HG03457 (cell line): ENCODE measurements at regions not wholly inside any gene's neighbourhood (a gene's known extent, or its start where the extent isn't known, plus 50 kb on each side); places are given as distances from the start of the nearest gene placed in this dataset.
A peak's percentile ranks its signal among the peaks of the same experiment; 100 is the strongest.
"Not testable (repeated sequence)": the region's sequence is repeated elsewhere in the genome, so short reads cannot be mapped to it uniquely, and the experiment has no call there.

Source experiments
- ATAC-seq: cut with Tn5 transposase; IDR thresholded peaks from one replicate; pipeline ENCODE4 v1.9.1; 2021; ENCODE audit warnings: moderate number of reproducible peaks; ENCODE audit not compliant: unreplicated experiment

DNA sequence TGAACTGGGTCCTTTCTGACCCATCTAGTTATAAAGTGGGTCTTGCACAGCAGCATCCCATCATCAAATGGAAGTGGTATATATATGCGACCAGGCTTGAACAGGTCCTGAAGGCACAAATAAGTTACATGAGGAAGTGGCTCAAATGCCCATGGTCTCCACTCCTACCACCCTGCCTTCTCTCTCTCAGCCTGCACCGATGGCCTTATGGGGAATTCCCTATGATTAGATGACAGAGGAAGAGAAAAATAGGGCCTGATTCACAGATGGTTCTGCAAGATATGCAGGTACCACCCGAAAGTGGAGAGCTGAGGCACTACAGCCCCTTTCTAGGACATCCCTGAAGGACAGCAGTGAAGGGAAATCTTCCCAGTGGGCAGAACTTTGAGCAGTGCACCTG is 1275.1 kb upstream of the CITED2 start:
- ATAC-seq: not testable (repeated sequence)

DNA sequence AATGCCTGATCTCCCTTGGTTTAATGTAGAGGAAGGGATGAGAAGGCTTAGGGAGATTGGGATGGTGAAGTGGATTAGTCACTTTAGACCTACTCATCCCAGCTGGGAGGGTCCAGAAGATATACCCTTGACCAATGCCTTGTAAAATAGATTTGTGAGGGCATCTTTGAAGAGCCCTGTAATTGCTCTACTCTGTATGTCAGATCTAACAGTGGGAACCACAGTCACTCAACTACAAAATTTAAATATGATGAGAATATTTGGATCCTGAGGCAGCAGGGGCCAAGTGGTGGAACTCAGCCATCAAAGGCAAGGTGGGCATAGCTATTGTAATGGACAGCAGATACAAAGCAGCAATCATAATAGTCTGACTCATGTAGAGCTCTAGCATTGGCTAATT is 1272.9 kb upstream of the CITED2 start:
- not testable (repeated sequence) for ATAC-seq

DNA sequence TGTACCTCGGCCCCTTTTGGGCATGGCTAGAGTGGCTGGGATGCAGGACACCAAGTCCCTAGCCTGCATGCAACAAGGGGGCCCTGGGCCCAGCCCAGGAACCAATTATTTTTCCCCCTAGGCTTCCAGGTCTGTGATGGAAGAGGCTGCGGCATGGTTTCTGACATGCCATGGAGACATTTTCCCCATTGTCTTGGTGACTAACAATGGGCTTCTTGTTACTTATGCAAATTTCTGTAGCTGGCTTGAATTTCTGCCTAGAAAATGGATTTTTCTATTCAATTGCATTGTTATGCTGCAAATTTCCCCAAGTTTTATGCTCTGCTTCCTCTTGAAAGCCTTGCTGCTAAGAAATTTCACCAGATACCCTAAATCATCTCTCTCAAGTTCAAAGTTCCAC is 1269.6 kb upstream of the CITED2 start:
- no peak for ATAC-seq

DNA sequence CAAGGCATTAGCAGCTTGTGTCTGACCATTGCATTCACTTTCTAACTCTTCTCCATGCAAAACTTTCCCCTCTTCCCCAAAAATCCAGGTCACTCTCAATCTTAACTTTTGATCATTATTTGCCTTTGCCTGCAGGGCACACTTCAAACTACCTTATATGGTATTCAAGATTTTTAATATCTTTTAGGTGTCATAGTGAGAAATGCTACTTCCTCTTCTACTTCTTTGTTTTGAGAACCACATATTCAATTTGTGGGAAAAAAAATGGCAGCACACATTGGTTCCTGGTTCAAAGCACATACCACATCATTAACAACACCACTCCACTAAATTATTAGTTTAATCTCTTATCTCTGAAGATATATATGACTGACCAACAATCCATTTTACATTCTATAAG is 1267.0 kb upstream of the CITED2 start:
- ATAC-seq: peak; percentile 84

DNA sequence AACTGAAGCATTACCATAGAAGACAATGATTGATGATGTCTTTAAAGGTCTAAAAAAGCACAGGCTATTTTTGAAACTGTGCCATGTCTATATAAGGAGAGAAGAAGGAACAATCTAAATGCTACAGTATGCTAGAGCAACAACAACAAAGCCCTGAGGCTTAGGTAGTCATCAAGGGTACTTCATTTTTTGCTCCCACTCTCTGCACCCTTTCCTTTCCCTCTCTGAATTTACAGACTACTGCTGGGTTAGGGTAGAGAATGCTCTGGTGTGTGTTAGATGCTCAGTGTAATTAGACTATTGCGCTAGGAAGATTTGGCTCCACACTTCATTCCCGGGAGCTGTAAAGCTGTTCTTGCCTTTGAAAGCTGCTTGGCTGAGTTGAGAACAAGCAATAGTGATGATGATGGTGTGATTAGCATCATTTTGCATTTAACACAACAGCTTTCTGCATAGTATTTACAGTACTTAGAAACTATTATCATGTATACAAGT is 1262.5 kb upstream of the CITED2 start:
- no peak for ATAC-seq

GRCh38 chr6:140636271-140636907 is 1261.9 kb upstream of the CITED2 start:
- ATAC-seq: no peak

GRCh38 chr6:140627002-140627401 is 1252.6 kb upstream of the CITED2 start:
- no peak for ATAC-seq

DNA sequence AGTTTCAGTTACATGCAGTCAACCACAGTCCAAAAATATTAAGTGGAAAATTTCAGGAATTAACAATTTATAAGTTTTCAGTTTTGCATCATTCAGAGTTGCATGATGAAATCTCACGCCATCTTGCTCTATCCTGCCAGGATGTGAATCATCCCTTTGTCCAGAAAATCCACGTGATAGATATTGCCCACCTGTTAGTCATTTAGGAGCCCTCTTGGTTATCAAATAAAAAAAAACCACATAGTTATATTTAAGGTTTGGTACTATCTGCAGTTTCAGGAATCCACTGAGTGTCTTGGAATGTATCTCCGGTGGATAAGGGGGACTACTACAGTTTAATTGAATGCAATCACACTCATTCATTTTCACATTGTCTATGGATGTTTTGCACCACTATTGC is 1249.0 kb upstream of the CITED2 start:
- ATAC-seq: no peak

GRCh38 chr6:140620496-140620895 is 1246.0 kb upstream of the CITED2 start:
- no peak for ATAC-seq

DNA sequence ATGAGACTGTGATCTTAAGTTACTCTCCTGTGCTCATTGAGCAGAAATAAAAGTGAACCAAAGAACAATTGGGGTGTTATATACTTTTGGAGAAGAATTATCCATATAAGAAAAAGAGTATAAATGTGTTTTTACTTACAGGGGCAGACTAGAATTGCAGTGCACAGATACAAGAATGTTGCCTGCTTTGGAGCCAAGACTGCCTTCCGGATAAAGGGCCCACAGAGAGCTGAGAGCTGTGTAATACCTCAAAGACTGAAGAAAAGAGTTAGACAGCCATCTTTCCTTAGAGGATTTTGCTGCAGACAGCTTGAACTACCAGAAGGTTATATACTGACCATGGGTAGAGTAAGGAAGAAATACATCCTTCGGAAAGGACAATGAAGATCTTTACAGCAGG is 1235.5 kb upstream of the CITED2 start:
- ATAC-seq: no peak

GRCh38 chr6:140609321-140609720 is 1234.9 kb upstream of the CITED2 start:
- no peak for ATAC-seq

DNA sequence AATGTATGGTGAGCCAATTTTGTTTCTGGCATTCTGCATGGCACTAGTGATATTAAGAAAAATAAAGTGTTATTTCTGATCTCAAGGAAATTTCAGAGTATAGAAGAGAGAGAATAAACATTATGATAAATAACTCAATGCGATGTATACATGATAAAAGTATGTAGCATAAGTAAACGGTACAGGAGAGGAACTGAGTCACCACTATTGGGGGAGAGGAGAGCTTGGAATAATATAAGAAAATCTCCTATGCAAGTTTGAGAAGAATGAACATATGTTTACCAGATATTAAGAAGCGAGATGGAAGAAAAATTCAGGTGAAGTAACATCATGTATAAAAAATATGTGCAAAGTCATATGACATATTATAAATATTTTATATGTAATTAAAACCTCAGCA is 1230.3 kb upstream of the CITED2 start:
- no peak for ATAC-seq

GRCh38 chr6:140602431-140603248 is 1228.2 kb upstream of the CITED2 start:
- no peak for ATAC-seq

DNA sequence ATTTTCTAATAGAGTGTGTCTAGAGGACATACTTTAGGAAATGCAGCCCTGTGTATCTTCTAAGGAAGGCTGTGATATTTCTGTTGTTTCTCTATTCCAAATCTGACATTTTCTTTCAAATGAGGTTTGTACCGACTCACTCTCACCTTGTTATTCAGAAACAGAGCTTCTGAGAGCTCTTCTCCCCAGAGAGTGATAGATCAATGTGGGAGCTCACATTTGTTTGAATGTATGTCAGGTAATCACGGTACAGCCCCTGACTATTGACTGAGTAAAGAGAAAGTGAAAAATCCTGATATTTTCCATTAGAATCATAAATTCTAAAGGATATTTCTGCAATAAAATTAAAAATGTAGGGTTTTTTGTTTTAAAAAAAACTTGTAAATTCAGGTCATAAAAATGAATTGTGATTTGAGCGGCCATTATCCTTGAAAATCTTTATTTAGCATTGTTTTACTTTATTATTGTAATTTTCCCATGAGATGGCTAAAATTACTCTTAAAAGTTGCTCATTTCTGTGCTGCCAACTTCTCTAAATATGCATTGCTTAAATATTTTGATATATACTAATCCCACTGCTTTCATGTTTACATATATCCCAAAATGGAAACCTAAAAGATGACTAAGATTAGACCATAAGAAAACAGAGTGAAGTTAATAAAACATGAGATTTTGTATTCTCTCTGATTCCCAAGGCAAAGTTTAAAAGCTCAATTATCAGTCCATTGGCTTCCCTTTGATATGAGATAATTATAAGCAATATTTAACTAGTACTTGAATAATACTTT is 1226.8 kb upstream of the CITED2 start:
- ATAC-seq: no peak

GRCh38 chr6:140599916-140600315 is 1225.5 kb upstream of the CITED2 start:
- ATAC-seq: no peak

GRCh38 chr6:140597181-140597580 is 1222.7 kb upstream of the CITED2 start:
- ATAC-seq: no peak

DNA sequence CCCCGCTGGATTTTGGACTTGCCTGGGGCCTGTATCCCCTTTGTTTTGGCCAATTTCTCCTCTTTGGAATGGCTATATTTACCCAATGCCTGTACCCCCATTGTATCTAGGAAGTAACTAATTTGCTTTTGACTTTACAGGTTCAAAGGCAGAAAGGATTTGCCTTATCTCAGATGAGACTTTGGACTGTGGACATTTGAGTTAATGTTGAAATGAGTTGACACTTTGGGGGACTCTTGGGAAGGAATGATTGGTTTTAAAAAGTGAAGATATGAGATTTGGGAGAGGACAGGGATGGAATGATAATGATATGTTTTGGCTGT is 1220.3 kb upstream of the CITED2 start:
- no peak for ATAC-seq

GRCh38 chr6:140592877-140593276 is 1218.4 kb upstream of the CITED2 start:
- ATAC-seq: no peak

DNA sequence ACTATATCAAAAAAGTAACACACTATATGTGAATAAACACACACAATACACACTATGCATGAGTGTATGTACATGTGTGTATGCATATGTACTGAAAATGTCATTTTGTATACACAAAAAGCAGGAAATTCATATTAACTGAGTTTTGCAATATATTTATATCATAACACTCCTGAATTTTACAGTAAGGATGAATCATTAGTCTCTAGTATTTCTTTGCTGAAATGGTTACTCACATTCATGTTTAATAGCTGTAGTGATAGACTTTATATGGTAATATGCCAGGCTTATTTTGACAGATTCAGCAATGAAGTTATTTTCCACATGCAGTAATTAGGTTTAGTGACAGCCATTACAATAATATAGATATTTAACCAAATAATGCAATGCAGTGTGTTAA is 1216.2 kb upstream of the CITED2 start:
- no peak for ATAC-seq

DNA sequence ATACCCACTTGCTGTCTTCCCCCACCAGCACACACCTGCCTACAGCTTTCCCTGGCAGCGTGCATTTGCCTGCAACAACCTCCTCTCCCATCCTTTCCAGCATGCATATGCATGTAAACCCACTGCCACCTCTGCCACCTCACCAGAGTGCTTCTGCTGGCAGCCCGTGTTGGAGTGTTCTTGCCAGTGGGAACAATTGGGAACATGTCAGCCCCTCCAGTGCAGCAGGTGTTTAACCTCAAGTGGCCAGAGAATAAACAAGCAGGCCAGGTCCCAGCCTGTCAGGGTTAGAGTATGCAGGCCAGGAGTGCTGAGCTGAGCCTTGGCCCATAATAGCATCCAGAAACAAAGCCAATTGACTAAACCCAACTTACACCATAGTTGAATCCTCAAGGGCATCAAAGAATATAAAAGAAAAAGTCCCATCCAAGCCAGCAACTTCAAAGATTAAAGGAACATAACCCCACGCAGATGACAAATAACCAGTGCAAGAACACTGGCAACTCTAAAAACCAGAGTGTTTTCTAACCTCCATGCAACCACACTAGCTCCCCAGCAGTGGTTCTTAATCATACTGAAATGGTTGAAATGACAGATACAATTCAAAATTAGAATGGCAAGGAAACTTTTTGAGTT is 1212.1 kb upstream of the CITED2 start:
- ATAC-seq: peak; percentile 69

- no peak for ATAC-seq
These were observed 1207.2 kb upstream of the CITED2 start for GRCh38 chr6:140581601-140582000.
